Right lobe of liver (tissue), 6 donors: ENCODE measurements at regions not wholly inside any gene's neighbourhood (a gene's known extent, or its start where the extent isn't known, plus 50 kb on each side); places are given as distances from the start of the nearest gene placed in this dataset.

Experiments used
- ATAC-seq, 4 donors: fragments of 200-7000 bp; cut with Tn5 transposase; one replicate each; pipeline ENCODE4 v1.9.1; 2020; ENCODE audit warnings: mild to moderate bottlenecking in 4 of 4, moderate library complexity in 4 of 4
- DNase-seq, 3 donors: peaks; one replicate each; pipeline ENCODE4 v3.0.0-alpha.2; 2020
- H3K27ac ChIP-seq, 3 donors: fragments of 200-600 bp; one replicate each; pipeline ENCODE4 v1.8.0; 2022
- H3K27me3 ChIP-seq, 2 donors: fragments of 200-600 bp; one replicate each; pipeline ENCODE4 v1.8.0; 2022
- H3K36me3 ChIP-seq, 4 donors: fragments of 200-600 bp; sonication (generic) in 1 of 4; one replicate each; pipeline versions ENCODE4 v1.5.1 to v1.8.0; 2017 to 2022; ENCODE audit warnings: control low read depth in 1 of 4
- H3K4me1 ChIP-seq, 4 donors: fragments of 200-600 bp; sonication (generic) in 1 of 4; one replicate each; pipeline versions ENCODE4 v1.5.1 to v1.8.0; 2017 to 2022; ENCODE audit warnings: control low read depth in 1 of 4
- H3K4me3 ChIP-seq, 3 donors: fragments of 200-600 bp; one replicate each; pipeline ENCODE4 v1.8.0; 2022
- H3K9me3 ChIP-seq, 4 donors: fragments of 200-600 bp; sonication (generic) in 1 of 4; one replicate each; pipeline versions ENCODE4 v1.5.1 to v1.8.0; 2017 to 2022; ENCODE audit warnings: control low read depth in 1 of 4
- POLR2A ChIP-seq: fragments of 450-650 bp; IDR thresholded peaks from one replicate; pipeline ENCODE4 v1.6.1; 2017; ENCODE audit warnings: antibody characterized with exemption, mild to moderate bottlenecking
- WGBS: methylation state at CpG from one replicate; pipeline ENCODE4 v1.1.6; 2018; ENCODE audit warnings: low coverage, low lambda C conversion rate; ENCODE audit not compliant: insufficient coverage; ENCODE audit errors: missing lambda C conversion rate; 5-methylcytosine and 5-hydroxymethylcytosine counted together
- intact Hi-C, 2 donors: fragments of 100-400 bp; cut with DNase I; formaldehyde crosslinking; loops; one replicate each; pipeline versions ENCODE4 v1.11.2 to v1.14.1; 2022
- TF ChIP-seq, protein P1 (sequence below), 4 donors: fragments of 200-600 bp in 3 of 4; fragments of 450-650 bp in 1 of 4; IDR thresholded peaks; one replicate each; pipeline versions ENCODE4 v1.5.1 to v1.8.0; 2016 to 2022; ENCODE audit warnings: antibody characterized with exemption in 4 of 4, mild to moderate bottlenecking in 2 of 4
- donor health status: DM: no; HTN: yes; CAD: no.
- donor health status: DM: no; HTN: no; CAD: no.
- donor health status: DM: no; HTN: no; CAD: no.
- donor health status: DM: no; HTN: yes; CAD: no.
- donor health status: DM: no; HTN: yes; CAD: no.

DNA sequence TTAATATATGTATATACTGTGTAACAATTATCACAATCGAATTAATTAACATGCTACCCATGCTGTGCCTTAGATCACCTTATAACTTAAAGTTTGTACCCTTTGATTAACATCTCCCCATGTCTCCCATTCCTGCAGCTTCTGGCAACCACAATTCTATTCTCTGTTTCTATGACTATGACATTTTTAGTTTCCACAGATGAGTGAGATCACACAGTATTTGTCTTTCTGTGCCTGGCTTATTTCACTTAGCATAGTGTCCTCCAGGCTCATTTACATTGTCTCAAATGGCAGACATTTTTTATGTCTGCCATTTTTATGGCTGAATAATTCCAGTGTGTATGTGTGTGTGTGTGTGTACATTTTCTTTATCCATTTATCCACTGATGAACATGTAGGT, 146.1 kb upstream of the SLC28A3 start:
- Histone ChIP-seq H3K27me3 (no peaks in the 10 kb centered on the region), H3K27ac (no peak overlapping the region), H3K9me3 (no peaks in the 10 kb centered on the region), H3K4me3 (no peak overlapping the region), H3K36me3 (no peaks in the 10 kb centered on the region), H3K4me1 (peaks cover 0 to 16% (median 4%) of the 10 kb centered on the region in 4 donors)
- DNase-seq = no peak
- ATAC-seq = no peak
- TF ChIP-seq, protein P1, sequence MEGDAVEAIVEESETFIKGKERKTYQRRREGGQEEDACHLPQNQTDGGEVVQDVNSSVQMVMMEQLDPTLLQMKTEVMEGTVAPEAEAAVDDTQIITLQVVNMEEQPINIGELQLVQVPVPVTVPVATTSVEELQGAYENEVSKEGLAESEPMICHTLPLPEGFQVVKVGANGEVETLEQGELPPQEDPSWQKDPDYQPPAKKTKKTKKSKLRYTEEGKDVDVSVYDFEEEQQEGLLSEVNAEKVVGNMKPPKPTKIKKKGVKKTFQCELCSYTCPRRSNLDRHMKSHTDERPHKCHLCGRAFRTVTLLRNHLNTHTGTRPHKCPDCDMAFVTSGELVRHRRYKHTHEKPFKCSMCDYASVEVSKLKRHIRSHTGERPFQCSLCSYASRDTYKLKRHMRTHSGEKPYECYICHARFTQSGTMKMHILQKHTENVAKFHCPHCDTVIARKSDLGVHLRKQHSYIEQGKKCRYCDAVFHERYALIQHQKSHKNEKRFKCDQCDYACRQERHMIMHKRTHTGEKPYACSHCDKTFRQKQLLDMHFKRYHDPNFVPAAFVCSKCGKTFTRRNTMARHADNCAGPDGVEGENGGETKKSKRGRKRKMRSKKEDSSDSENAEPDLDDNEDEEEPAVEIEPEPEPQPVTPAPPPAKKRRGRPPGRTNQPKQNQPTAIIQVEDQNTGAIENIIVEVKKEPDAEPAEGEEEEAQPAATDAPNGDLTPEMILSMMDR (IDR thresholded peaks at IDR 0.05) = no peak
- TF ChIP-seq POLR2A = no peak
- WGBS = 25% methylated on average over 1 of the region's 1 CpG
- intact Hi-C loops = no loop called here

DNA sequence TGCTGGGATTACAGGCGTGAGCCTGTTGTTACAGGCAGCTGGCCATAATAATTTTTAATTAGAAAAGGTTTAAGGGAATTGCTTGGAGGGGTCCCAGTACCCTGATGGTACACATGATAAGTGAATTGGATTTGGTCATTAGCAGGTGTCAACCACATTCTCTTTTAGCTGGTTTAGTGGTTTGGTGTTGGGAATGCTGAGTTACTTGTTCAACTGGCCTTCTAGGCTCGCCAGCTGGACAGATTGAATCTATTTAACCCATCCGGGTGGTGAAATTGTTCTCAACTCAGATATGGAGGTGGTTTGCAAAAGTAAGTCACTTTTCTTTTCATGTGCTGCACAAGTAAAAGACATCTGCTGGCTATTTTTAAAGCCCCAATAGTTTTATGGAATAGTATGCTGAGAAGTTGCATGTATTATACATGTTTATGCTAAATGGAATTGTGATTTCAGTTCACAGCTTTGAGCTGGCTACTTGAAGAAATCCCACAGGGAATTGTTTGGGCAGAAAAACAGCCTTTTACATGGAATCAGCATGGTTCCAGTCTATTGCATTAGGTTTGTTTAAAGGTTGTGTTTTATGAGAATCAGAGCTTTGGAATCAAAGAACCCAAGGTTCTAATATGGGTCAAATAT, 149.8 kb upstream of the SLC28A3 start:
- intact Hi-C loops = no loop called here
- no peak for ATAC-seq
- TF ChIP-seq, protein P1 (IDR thresholded peaks at IDR 0.05) = no peak
- no peak for TF ChIP-seq POLR2A
- Histone ChIP-seq H3K36me3 (no peaks in the 10 kb centered on the region), H3K27ac (no peak overlapping the region), H3K27me3 (no peaks in the 10 kb centered on the region), H3K4me1 (peaks cover 0 to 5% (median 0%) of the 10 kb centered on the region in 4 donors), H3K4me3 (no peak overlapping the region), H3K9me3 (no peaks in the 10 kb centered on the region)
- no peak for DNase-seq
- WGBS = 51% methylated on average over 3 of the region's 3 CpGs

DNA sequence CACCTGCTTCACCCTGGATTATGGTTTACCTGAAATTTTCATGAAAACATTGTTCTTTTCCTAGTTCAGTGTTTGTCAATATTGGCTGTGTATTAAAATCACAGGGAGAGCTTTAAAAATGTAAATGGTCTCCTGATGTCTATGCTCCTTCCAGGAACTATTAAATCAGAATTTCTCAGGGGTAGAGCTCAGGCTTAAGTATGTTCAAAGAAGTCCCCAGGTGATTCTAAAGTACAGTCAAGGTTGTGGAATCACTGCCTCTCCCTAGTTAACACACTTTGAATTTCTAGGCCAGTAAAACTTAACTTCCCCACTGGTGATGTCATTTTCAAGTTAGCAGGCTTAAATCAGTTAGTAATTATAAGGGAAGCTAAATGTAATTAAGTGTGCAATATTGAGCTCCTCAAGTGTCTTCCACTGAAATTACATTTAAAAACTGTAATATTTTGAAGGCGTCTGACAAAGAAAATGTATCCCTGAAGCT, 150.3 kb upstream of the SLC28A3 start:
- Histone ChIP-seq H3K9me3 (no peaks in the 10 kb centered on the region), H3K36me3 (no peaks in the 10 kb centered on the region), H3K27me3 (no peaks in the 10 kb centered on the region), H3K4me1 (no peaks in the 10 kb centered on the region), H3K27ac (no peak overlapping the region), H3K4me3 (no peak overlapping the region)
- DNase-seq = no peak
- intact Hi-C loops = no loop called here
- no peak for ATAC-seq
- TF ChIP-seq, protein P1 (IDR thresholded peaks at IDR 0.05) = no peak
- TF ChIP-seq POLR2A = no peak
- WGBS = 90% methylated on average over 1 of the region's 1 CpG

DNA sequence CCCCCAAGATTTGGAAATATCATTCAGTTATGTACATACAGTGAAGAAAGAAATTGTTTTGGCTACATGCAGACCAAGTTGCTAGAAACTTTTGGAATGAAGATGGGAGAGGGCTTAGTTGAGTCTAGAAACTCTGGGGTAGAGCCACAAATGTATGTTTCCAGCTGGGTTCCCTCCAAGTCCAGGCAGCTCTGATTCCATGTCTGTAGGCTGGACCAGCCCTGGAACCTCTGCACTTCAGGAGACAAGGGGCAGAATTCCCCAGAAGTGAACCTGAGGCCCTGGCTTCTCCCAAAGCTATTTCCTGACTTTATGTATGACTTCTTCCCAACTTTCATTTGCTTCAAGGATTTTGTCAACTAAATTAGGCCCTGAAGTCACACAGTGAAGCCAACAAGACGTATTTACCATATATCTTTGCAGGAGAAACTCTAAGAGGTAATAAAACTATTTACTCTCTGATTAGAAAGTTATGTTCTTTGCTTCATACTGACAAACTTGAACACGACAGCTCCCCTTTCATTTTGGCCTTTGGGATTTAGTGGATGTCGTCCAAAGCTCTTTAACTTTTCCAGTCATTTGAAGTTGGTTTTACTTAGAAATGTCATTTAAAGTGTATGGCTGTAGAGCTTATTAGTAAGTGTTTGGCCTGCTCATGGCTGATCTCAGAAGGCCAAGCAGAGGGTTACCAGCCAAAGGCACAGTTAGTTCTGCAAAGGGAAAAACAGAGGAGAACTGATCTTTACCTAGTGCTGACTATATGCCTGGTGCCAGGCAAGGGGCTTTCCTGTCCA, 152.0 kb upstream of the SLC28A3 start:
- Histone ChIP-seq H3K4me3 (no peak overlapping the region), H3K27ac (no peak overlapping the region), H3K9me3 (no peaks in the 10 kb centered on the region), H3K27me3 (no peaks in the 10 kb centered on the region), H3K4me1 (no peaks in the 10 kb centered on the region), H3K36me3 (no peaks in the 10 kb centered on the region)
- 59% methylated on average over 3 of the region's 3 CpGs for WGBS
- no peak for ATAC-seq
- intact Hi-C loops = no loop called here
- DNase-seq = no peak
- no peak for TF ChIP-seq POLR2A
- TF ChIP-seq, protein P1 (IDR thresholded peaks at IDR 0.05) = no peak
